ENCODE measurements at regions not wholly inside any gene's neighbourhood (a gene's known extent, or its start where the extent isn't known, plus 50 kb on each side); places are given as distances from the start of the nearest gene placed in this dataset.

- 30 to 38% (median 37%) methylated on average over 6 of the region's 6 CpGs for WGBS, 4 donors
- Histone ChIP-seq H3K4me1 (replicated peaks in 1 of 2) (peaks cover 0 to 6% of the 10 kb centered on the region in 2 donors), H3K9me3 (replicated peaks in 1 of 3) (no peaks in the 10 kb centered on the region), H3K27me3 (no peaks in the 10 kb centered on the region), H3K36me3 (replicated peaks in 1 of 2) (no peaks in the 10 kb centered on the region), H3K4me3 (no peak overlapping the region), H3K27ac (peak overlapping the region in 2 of 5 donors; percentile 40 to 47)
- intact Hi-C loops (cut with DNase I) = no loop called here
- TF ChIP-seq CTCF (IDR thresholded peaks at IDR 0.05) (no peak), POLR2A (IDR thresholded peaks at IDR 0.05) (no peak)
- peak in 5 of 7 donors; percentile 30 to 87 (median 36) for DNase-seq
Measured at GRCh38 chr12:127822809-127823411, 444.1 kb upstream of the TMEM132C start.

GRCh38 chr12:127823801-127824200, 443.2 kb upstream of the TMEM132C start:
- peaks cover 0 to 6% of the 10 kb centered on the region in 2 donors for H3K4me1 ChIP-seq (replicated peaks in 1 of 2)
- intact Hi-C loops (cut with DNase I) = no loop called here
- peak overlapping the region in 2 of 5 donors; percentile 40 to 47 for H3K27ac ChIP-seq
- no peaks in the 10 kb centered on the region for H3K9me3 ChIP-seq (replicated peaks in 1 of 3)
- H3K4me3 ChIP-seq = no peak overlapping the region
- TF ChIP-seq CTCF (IDR thresholded peaks at IDR 0.05) = no peak
- TF ChIP-seq POLR2A (IDR thresholded peaks at IDR 0.05) = no peak
- no peak for DNase-seq
- WGBS, 4 donors = 65 to 78% (median 76%) methylated on average over 4 of the region's 4 CpGs
- H3K27me3 ChIP-seq = no peaks in the 10 kb centered on the region
- H3K36me3 ChIP-seq (replicated peaks in 1 of 2) = no peaks in the 10 kb centered on the region

DNA sequence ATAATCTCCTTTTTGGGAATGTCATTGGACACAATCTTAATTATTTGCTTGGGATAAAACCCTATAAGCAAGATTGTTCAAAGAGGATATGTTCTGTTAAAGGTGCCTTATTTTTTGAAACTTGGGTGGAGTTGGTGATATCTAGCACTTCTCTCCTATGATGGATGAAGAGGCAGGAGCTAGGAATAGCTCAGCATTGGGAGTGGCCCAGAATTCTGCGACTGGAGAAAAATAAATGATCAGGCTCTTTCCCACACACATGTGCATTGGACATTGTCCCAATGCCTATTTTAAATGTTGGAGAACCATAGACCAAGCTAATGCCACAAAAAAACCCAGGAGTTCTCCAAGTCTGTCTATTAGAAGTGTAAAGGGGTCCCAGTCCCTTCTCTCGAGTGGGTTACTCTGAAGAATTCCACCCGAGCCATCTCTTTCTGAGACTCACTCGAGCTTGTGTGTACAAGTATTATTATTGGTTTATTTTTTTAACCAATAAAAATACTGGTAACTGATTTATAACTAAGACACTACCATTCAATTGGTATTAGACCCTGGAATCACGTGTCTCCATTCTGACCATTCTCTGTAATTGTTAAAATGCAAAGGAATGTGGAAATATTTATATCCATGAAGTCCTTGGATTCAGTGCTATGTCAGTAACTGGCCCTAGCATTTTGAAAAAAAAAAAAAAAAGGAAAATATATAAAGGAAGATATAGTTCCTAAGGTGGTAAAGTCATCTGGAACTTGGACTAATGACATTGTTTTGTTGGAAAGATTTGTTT, 437.5 kb upstream of the TMEM132C start:
- Histone ChIP-seq H3K36me3 (replicated peaks in 1 of 2) (no peaks in the 10 kb centered on the region), H3K9me3 (replicated peaks in 1 of 3) (no peaks in the 10 kb centered on the region), H3K4me3 (no peak overlapping the region), H3K27ac (no peak overlapping the region), H3K4me1 (replicated peaks in 1 of 2) (no peaks in the 10 kb centered on the region), H3K27me3 (no peaks in the 10 kb centered on the region)
- 52 to 62% (median 58%) methylated on average over 5 of the region's 5 CpGs for WGBS, 4 donors
- TF ChIP-seq POLR2A (IDR thresholded peaks at IDR 0.05) (no peak), CTCF (IDR thresholded peaks at IDR 0.05) (no peak)
- intact Hi-C loops (cut with DNase I) = no loop called here
- DNase-seq = no peak

DNA sequence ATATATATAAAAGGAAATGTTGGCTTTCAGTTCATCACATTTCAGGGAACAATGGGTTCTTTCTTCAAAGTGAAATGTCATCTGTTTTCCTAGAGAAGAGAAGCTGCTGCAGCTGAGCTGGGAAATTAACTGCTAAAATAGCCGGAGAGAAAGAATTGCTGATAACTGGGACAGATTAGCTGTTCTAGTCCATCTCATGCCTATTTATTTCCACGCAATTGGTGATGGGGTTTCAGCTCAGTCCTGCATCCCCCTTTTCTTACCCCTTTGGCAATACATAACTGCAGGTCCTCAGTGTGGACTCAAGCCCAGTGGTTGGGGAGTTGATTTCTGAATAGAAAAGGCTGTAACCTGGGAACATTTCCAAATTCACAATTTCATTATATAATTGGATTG, 436.9 kb upstream of the TMEM132C start:
- H3K36me3 ChIP-seq (replicated peaks in 1 of 2) = no peaks in the 10 kb centered on the region
- H3K27me3 ChIP-seq = no peaks in the 10 kb centered on the region
- H3K4me3 ChIP-seq = no peak overlapping the region
- intact Hi-C loops (cut with DNase I) = no loop called here
- H3K27ac ChIP-seq = no peak overlapping the region
- no peaks in the 10 kb centered on the region for H3K4me1 ChIP-seq (replicated peaks in 1 of 2)
- TF ChIP-seq CTCF (IDR thresholded peaks at IDR 0.05) (no peak), POLR2A (IDR thresholded peaks at IDR 0.05) (no peak)
- 43 to 64% (median 51%) methylated on average over 2 of the region's 2 CpGs for WGBS, 4 donors
- H3K9me3 ChIP-seq (replicated peaks in 1 of 3) = no peaks in the 10 kb centered on the region
- DNase-seq = peak in 1 of 7 donors; percentile 64

Data from adrenal gland (tissue), 9 donors.